HL-60 (cell line): ENCODE measurements at regions not wholly inside any gene's neighbourhood (a gene's known extent, or its start where the extent isn't known, plus 50 kb on each side); places are given as distances from the start of the nearest gene placed in this dataset.
"Not testable (repeated sequence)": the region's sequence is repeated elsewhere in the genome, so short reads cannot be mapped to it uniquely, and the experiment has no call there.

Source experiments
- DNase-seq, 2 experiments: peaks; one replicate each; pipeline ENCODE4 v3.0.0-alpha.2; 2010 to 2020; ENCODE audit warnings: low read depth in 1 of 2, low spot score in 1 of 2
- H3K27ac ChIP-seq: fragments of 250-450 bp; sonication (Bioruptor Pico); replicated peaks from 2 replicates; pipeline ENCODE4 v1.5.1; 2020; ENCODE audit warnings: mild to moderate bottlenecking, moderate library complexity
- H3K27me3 ChIP-seq: fragments of 250-450 bp; sonication (Bioruptor Pico); 2 replicates; pipeline ENCODE4 v1.5.1; 2021; ENCODE audit warnings: mild to moderate bottlenecking, moderate library complexity; ENCODE audit not compliant: insufficient read depth, poor library complexity, severe bottlenecking
- H3K4me3 ChIP-seq: replicated peaks from 2 replicates; pipeline ENCODE4 v1.5.1; 2011; ENCODE audit warnings: mild to moderate bottlenecking, control low read depth, low read length; ENCODE audit not compliant: insufficient read depth
- CTCF ChIP-seq: IDR thresholded peaks from one replicate; pipeline ENCODE4 v1.5.1; 2011; ENCODE audit warnings: low read length, control low read depth, inconsistent platforms; ENCODE audit not compliant: insufficient read depth
- GABPA ChIP-seq: IDR thresholded peaks from 2 replicates; pipeline ENCODE4 v1.6.1; 2012; ENCODE audit warnings: low read depth
- POLR2AphosphoS5 ChIP-seq: IDR thresholded peaks from 2 replicates; pipeline ENCODE4 v1.6.1; 2012; ENCODE audit warnings: low read depth
- REST ChIP-seq: IDR thresholded peaks from 2 replicates; pipeline ENCODE4 v1.6.1; 2012; ENCODE audit warnings: low read depth; ENCODE audit not compliant: insufficient replicate concordance
- SPI1 ChIP-seq: IDR thresholded peaks from 2 replicates; pipeline ENCODE4 v1.6.1; 2012; ENCODE audit warnings: low read depth, mild to moderate bottlenecking, borderline replicate concordance

- no peak overlapping the region for H3K4me3 ChIP-seq
- no peak for DNase-seq
- H3K27me3 ChIP-seq, result no peaks in the 10 kb centered on the region
- no peak overlapping the region for H3K27ac ChIP-seq
- no peak for TF ChIP-seq SPI1
These were observed 138.0 kb upstream of the ANK3 start for GRCh38 chr10:60527676-60528075.

GRCh38 chr10:60525716-60526585 is 136.3 kb upstream of the ANK3 start:
- no peak for DNase-seq

GRCh38 chr10:60524541-60524940 is 134.9 kb upstream of the ANK3 start:
- H3K27me3 ChIP-seq, result no peaks in the 10 kb centered on the region
- DNase-seq, result no peak
- TF ChIP-seq SPI1 (no peak), GABPA (no peak), CTCF (no peak), POLR2AphosphoS5 (no peak), REST (no peak)
- no peak overlapping the region for H3K4me3 ChIP-seq
- no peak overlapping the region for H3K27ac ChIP-seq

More at GRCh38 chr10:60525716-60526585, 136.3 kb upstream of the ANK3 start:
- no peaks in the 10 kb centered on the region for H3K27me3 ChIP-seq
- H3K27ac ChIP-seq, result no peak overlapping the region
- H3K4me3 ChIP-seq, result no peak overlapping the region
- TF ChIP-seq POLR2AphosphoS5 (no peak), REST (no peak), GABPA (no peak), SPI1 (no peak), CTCF (no peak)

GRCh38 chr10:60523371-60523770 is 133.7 kb upstream of the ANK3 start:
- not testable (repeated sequence) for H3K27ac ChIP-seq, DNase-seq, H3K27me3 ChIP-seq, H3K4me3 ChIP-seq

GRCh38 chr10:60522617-60523016 is 132.9 kb upstream of the ANK3 start:
- Histone ChIP-seq H3K4me3 (no peak overlapping the region), H3K27me3 (no peaks in the 10 kb centered on the region), H3K27ac (no peak overlapping the region)
- TF ChIP-seq POLR2AphosphoS5 (no peak), CTCF (no peak), REST (no peak), GABPA (no peak), SPI1 (no peak)
- DNase-seq, result no peak
